B cell (primary cell): ENCODE measurements at regions not wholly inside any gene's neighbourhood (a gene's known extent, or its start where the extent isn't known, plus 50 kb on each side); places are given as distances from the start of the nearest gene placed in this dataset.
"Not testable (repeated sequence)": the region's sequence is repeated elsewhere in the genome, so short reads cannot be mapped to it uniquely, and the experiment has no call there.

Source experiments
- ATAC-seq: fragments of 200-7000 bp; cut with Tn5 transposase; one replicate; pipeline ENCODE4 v1.10.0; 2021; ENCODE audit warnings: low read depth, mild to moderate bottlenecking, moderate number of reproducible peaks, moderate library complexity
- CTCF ChIA-PET: fragments of 350-600 bp; sonication (Branson Sonifier 250); formaldehyde crosslinking; loops from one replicate; lab custom pipeline; 2021; ENCODE audit warnings: antibody characterized with exemption, inconsistent platforms; lab: Charles Lee
- POLR2A ChIA-PET: fragments of 350-600 bp; sonication (Branson Sonifier 250); formaldehyde crosslinking; loops from one replicate; lab custom pipeline; 2021; ENCODE audit warnings: antibody characterized with exemption; lab: Charles Lee
- DNase-seq: peaks from one replicate; pipeline ENCODE4 v3.0.0; 2013
- H2AFZ ChIP-seq: 2 replicates; pipeline ENCODE4 v1.6.1; 2012; ENCODE audit warnings: mild to moderate bottlenecking, low read depth, low read length; ENCODE audit not compliant: insufficient read depth, poor library complexity, severe bottlenecking
- H3K27ac ChIP-seq, 2 donors: 1 replicate in 1 of 2; 2 replicates in 1 of 2; pipeline ENCODE4 v1.5.1; 2012 to 2013; ENCODE audit warnings: low read length in 2 of 2, mild to moderate bottlenecking in 2 of 2, moderate library complexity in 1 of 2
- H3K27me3 ChIP-seq, 4 experiments: fragments of 200-600 bp in 1 of 4; sonication (generic) in 1 of 4; replicated peaks in 1 of 4; 1 replicate in 2 of 4; 2 replicates in 2 of 4; pipeline versions ENCODE4 v1.6.1 to v1.7.0; 2013 to 2016; ENCODE audit warnings: low read length in 3 of 4, mild to moderate bottlenecking in 2 of 4, mixed read lengths in 1 of 4, moderate library complexity in 1 of 4; ENCODE audit not compliant: insufficient read depth in 4 of 4, control insufficient read depth in 3 of 4; ENCODE audit errors: control extremely low read depth in 1 of 4
- H3K36me3 ChIP-seq, 2 experiments: replicated peaks in 1 of 2; 1 replicate in 1 of 2; 2 replicates in 1 of 2; pipeline versions ENCODE4 v1.6.1 to v1.7.1; 2013; ENCODE audit warnings: low read length in 1 of 2; ENCODE audit not compliant: insufficient read depth in 2 of 2, control insufficient read depth in 1 of 2; ENCODE audit errors: control extremely low read depth in 1 of 2, extremely low read depth in 1 of 2
- H3K4me1 ChIP-seq, 2 donors: fragments of 200-600 bp in 1 of 2; sonication (generic) in 1 of 2; 1 replicate in 1 of 2; 2 replicates in 1 of 2; pipeline versions ENCODE4 v1.5.1 to v1.6.1; 2013 to 2017; ENCODE audit warnings: low read length in 2 of 2; ENCODE audit not compliant: control insufficient read depth in 2 of 2, insufficient read depth in 2 of 2
- H3K4me2 ChIP-seq: replicated peaks from 2 replicates; pipeline ENCODE3; 2012; ENCODE audit warnings: mild to moderate bottlenecking, low read depth, low read length; ENCODE audit not compliant: poor library complexity, severe bottlenecking
- H3K4me3 ChIP-seq, 5 experiments: fragments of 200-600 bp in 1 of 5; sonication (generic) in 1 of 5; 1 replicate in 3 of 5; 2 replicates in 2 of 5; pipeline versions ENCODE4 v1.5.1 to v1.7.0; 2011 to 2016; ENCODE audit warnings: low read length in 4 of 5, mild to moderate bottlenecking in 4 of 5, low read depth in 2 of 5, control low read depth in 1 of 5, moderate library complexity in 1 of 5; ENCODE audit not compliant: insufficient read depth in 1 of 5; ENCODE audit errors: control extremely low read depth in 1 of 5, extremely low read depth in 1 of 5
- H3K79me2 ChIP-seq: fragments of 200-600 bp; sonication (generic); one replicate; pipeline ENCODE4 v1.6.0; 2016; ENCODE audit warnings: low read length; ENCODE audit not compliant: control insufficient read depth, insufficient read depth
- H3K9ac ChIP-seq: fragments of 200-600 bp; sonication (generic); 2 replicates; pipeline ENCODE4 v1.6.1; 2017; ENCODE audit warnings: mild to moderate bottlenecking, low read length, moderate library complexity
- H3K9me3 ChIP-seq, 3 donors: one replicate each; pipeline versions ENCODE4 v1.6.1 to v1.7.1; 2013; ENCODE audit warnings: low read length in 2 of 3; ENCODE audit not compliant: control insufficient read depth in 2 of 3, insufficient read depth in 1 of 3; ENCODE audit errors: control extremely low read depth in 1 of 3
- H4K20me1 ChIP-seq: 2 replicates; pipeline ENCODE4 v1.6.0; 2012; ENCODE audit warnings: mild to moderate bottlenecking, low read length; ENCODE audit not compliant: insufficient read depth, control insufficient read depth, poor library complexity, severe bottlenecking
- H3K27ac Mint-ChIP-seq: one replicate; pipeline ENCODE4 v1.8.0; 2021; ENCODE audit warnings: mixed read lengths
- H3K27me3 Mint-ChIP-seq: one replicate; pipeline ENCODE4 v1.8.0; 2021; ENCODE audit warnings: mixed read lengths
- H3K4me1 Mint-ChIP-seq: one replicate; pipeline ENCODE4 v1.8.0; 2021; ENCODE audit warnings: mixed read lengths
- H3K4me3 Mint-ChIP-seq: one replicate; pipeline ENCODE4 v1.8.0; 2021; ENCODE audit warnings: mixed read lengths
- H3K9me3 Mint-ChIP-seq: one replicate; pipeline ENCODE4 v1.8.0; 2022; ENCODE audit warnings: mixed read lengths; ENCODE audit not compliant: insufficient read depth
- WGBS: methylation state at CpG from one replicate; pipeline ENCODE4 v1.1.5; 2013; ENCODE audit warnings: missing lambda C conversion rate; ENCODE audit not compliant: insufficient coverage; 5-methylcytosine and 5-hydroxymethylcytosine counted together
- intact Hi-C: fragments of 100-400 bp; cut with micrococcal nuclease; formaldehyde crosslinking; loops from one replicate; pipeline ENCODE4 v1.10.0; 2022

GRCh38 chr7:55695893-55696701 is 123.8 kb upstream of the VOPP1 start:
- POLR2A ChIA-PET, intact Hi-C loops, DNase-seq, H4K20me1 ChIP-seq, H3K4me2 ChIP-seq, H3K4me1 ChIP-seq, H3K9me3 ChIP-seq, H3K27ac ChIP-seq, H3K36me3 ChIP-seq, H3K9ac ChIP-seq, H2AFZ ChIP-seq, H3K27ac Mint-ChIP-seq, H3K27me3 ChIP-seq, H3K9me3 Mint-ChIP-seq, ATAC-seq, H3K4me3 ChIP-seq, H3K79me2 ChIP-seq, H3K4me1 Mint-ChIP-seq, CTCF ChIA-PET, H3K4me3 Mint-ChIP-seq: not testable (repeated sequence)
- 50% methylated on average over 1 of the region's 6 CpGs for WGBS
- peaks cover 11% of the 10 kb centered on the region for H3K27me3 Mint-ChIP-seq

- H3K9me3 Mint-ChIP-seq, intact Hi-C loops, H4K20me1 ChIP-seq, H3K27ac ChIP-seq, H3K9ac ChIP-seq, ATAC-seq, CTCF ChIA-PET, H3K9me3 ChIP-seq, H3K4me1 Mint-ChIP-seq, H3K4me3 ChIP-seq, H3K4me2 ChIP-seq, POLR2A ChIA-PET, H3K4me1 ChIP-seq, H3K27ac Mint-ChIP-seq, H3K79me2 ChIP-seq, H3K4me3 Mint-ChIP-seq, H2AFZ ChIP-seq, DNase-seq, H3K27me3 ChIP-seq, H3K36me3 ChIP-seq: not testable (repeated sequence)
- 100% methylated on average over 1 of the region's 5 CpGs for WGBS
- peaks cover 14% of the 10 kb centered on the region for H3K27me3 Mint-ChIP-seq
These were observed 122.2 kb upstream of the VOPP1 start for GRCh38 chr7:55694484-55694883.

GRCh38 chr7:55688684-55689681 is 116.7 kb upstream of the VOPP1 start:
- 38% methylated on average over 11 of the region's 17 CpGs for WGBS
- H3K4me1 ChIP-seq, POLR2A ChIA-PET, H3K27ac ChIP-seq, CTCF ChIA-PET, H3K4me3 Mint-ChIP-seq, H4K20me1 ChIP-seq, H3K4me2 ChIP-seq, DNase-seq, H3K27me3 ChIP-seq, H3K27ac Mint-ChIP-seq, H2AFZ ChIP-seq, ATAC-seq, intact Hi-C loops, H3K9me3 ChIP-seq, H3K9ac ChIP-seq, H3K36me3 ChIP-seq, H3K4me1 Mint-ChIP-seq, H3K4me3 ChIP-seq, H3K79me2 ChIP-seq, H3K9me3 Mint-ChIP-seq: not testable (repeated sequence)
- H3K27me3 Mint-ChIP-seq = peaks cover 28% of the 10 kb centered on the region
